Right lobe of liver (tissue), 6 donors: ENCODE measurements at regions not wholly inside any gene's neighbourhood (a gene's known extent, or its start where the extent isn't known, plus 50 kb on each side); places are given as distances from the start of the nearest gene placed in this dataset.

ENCODE experiments used
- ATAC-seq, 4 donors: fragments of 200-7000 bp; cut with Tn5 transposase; one replicate each; pipeline ENCODE4 v1.9.1; 2020; ENCODE audit warnings: mild to moderate bottlenecking in 4 of 4, moderate library complexity in 4 of 4
- DNase-seq, 3 donors: peaks; one replicate each; pipeline ENCODE4 v3.0.0-alpha.2; 2020
- H3K27ac ChIP-seq, 3 donors: fragments of 200-600 bp; one replicate each; pipeline ENCODE4 v1.8.0; 2022
- H3K27me3 ChIP-seq, 2 donors: fragments of 200-600 bp; one replicate each; pipeline ENCODE4 v1.8.0; 2022
- H3K36me3 ChIP-seq, 4 donors: fragments of 200-600 bp; sonication (generic) in 1 of 4; one replicate each; pipeline versions ENCODE4 v1.5.1 to v1.8.0; 2017 to 2022; ENCODE audit warnings: control low read depth in 1 of 4
- H3K4me1 ChIP-seq, 4 donors: fragments of 200-600 bp; sonication (generic) in 1 of 4; one replicate each; pipeline versions ENCODE4 v1.5.1 to v1.8.0; 2017 to 2022; ENCODE audit warnings: control low read depth in 1 of 4
- H3K4me3 ChIP-seq, 3 donors: fragments of 200-600 bp; one replicate each; pipeline ENCODE4 v1.8.0; 2022
- H3K9me3 ChIP-seq, 4 donors: fragments of 200-600 bp; sonication (generic) in 1 of 4; one replicate each; pipeline versions ENCODE4 v1.5.1 to v1.8.0; 2017 to 2022; ENCODE audit warnings: control low read depth in 1 of 4
- POLR2A ChIP-seq: fragments of 450-650 bp; IDR thresholded peaks from one replicate; pipeline ENCODE4 v1.6.1; 2017; ENCODE audit warnings: antibody characterized with exemption, mild to moderate bottlenecking
- WGBS: methylation state at CpG from one replicate; pipeline ENCODE4 v1.1.6; 2018; ENCODE audit warnings: low coverage, low lambda C conversion rate; ENCODE audit not compliant: insufficient coverage; ENCODE audit errors: missing lambda C conversion rate; 5-methylcytosine and 5-hydroxymethylcytosine counted together
- intact Hi-C, 2 donors: fragments of 100-400 bp; cut with DNase I; formaldehyde crosslinking; loops; one replicate each; pipeline versions ENCODE4 v1.11.2 to v1.14.1; 2022
- TF ChIP-seq, protein P1 (sequence below), 4 donors: fragments of 200-600 bp in 3 of 4; fragments of 450-650 bp in 1 of 4; IDR thresholded peaks; one replicate each; pipeline versions ENCODE4 v1.5.1 to v1.8.0; 2016 to 2022; ENCODE audit warnings: antibody characterized with exemption in 4 of 4, mild to moderate bottlenecking in 2 of 4
- donor health status: DM: no; HTN: yes; CAD: no.
- donor health status: DM: no; HTN: no; CAD: no.
- donor health status: DM: no; HTN: no; CAD: no.
- donor health status: DM: no; HTN: yes; CAD: no.
- donor health status: DM: no; HTN: yes; CAD: no.

DNA sequence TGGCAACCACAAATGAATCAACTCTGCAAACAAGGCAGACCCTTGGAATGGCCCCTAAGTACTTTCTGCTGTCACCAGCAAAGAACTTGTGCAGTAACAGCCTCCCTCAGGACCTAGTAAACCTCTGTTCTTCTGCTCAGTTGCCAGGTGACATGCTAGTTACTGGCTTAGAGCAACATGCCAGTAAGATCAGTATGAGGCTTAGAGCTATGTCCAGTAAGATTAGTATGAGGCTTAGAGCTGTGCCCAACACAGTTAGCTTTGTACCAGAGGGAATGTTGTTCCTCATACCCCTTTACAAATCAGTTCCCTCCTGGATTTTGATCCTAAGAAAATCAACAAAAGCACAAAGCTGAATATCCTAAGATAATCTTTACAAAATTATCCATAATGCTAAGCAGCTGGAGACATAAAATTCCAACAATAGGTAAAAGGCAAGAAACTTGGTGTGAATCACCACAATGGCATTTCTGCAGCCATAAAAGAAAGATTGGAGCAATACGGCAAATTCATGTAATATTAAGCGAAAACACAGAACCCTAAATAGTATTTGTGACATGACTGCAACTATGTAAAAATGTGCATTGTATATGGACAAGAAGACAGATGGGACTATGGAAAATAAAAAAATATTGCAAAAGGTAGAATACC is 107.3 kb upstream of the LPP start:
- 96% methylated on average over 2 of the region's 2 CpGs for WGBS
- no peaks in the 10 kb centered on the region for H3K36me3 ChIP-seq
- H3K27me3 ChIP-seq = no peaks in the 10 kb centered on the region
- TF ChIP-seq, protein P1, sequence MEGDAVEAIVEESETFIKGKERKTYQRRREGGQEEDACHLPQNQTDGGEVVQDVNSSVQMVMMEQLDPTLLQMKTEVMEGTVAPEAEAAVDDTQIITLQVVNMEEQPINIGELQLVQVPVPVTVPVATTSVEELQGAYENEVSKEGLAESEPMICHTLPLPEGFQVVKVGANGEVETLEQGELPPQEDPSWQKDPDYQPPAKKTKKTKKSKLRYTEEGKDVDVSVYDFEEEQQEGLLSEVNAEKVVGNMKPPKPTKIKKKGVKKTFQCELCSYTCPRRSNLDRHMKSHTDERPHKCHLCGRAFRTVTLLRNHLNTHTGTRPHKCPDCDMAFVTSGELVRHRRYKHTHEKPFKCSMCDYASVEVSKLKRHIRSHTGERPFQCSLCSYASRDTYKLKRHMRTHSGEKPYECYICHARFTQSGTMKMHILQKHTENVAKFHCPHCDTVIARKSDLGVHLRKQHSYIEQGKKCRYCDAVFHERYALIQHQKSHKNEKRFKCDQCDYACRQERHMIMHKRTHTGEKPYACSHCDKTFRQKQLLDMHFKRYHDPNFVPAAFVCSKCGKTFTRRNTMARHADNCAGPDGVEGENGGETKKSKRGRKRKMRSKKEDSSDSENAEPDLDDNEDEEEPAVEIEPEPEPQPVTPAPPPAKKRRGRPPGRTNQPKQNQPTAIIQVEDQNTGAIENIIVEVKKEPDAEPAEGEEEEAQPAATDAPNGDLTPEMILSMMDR (IDR thresholded peaks at IDR 0.05) = no peak
- no peak for TF ChIP-seq POLR2A
- no peak overlapping the region for H3K4me3 ChIP-seq
- no peak overlapping the region for H3K27ac ChIP-seq
- no peak for ATAC-seq
- no peak for DNase-seq
- H3K9me3 ChIP-seq = no peaks in the 10 kb centered on the region
- intact Hi-C loops = loop anchor here in 1 of 2 donors (10.0 kb wide), 1 partner anchor 238 kb away; no protein-coding TSS in a partner anchor
- no peaks in the 10 kb centered on the region for H3K4me1 ChIP-seq

DNA sequence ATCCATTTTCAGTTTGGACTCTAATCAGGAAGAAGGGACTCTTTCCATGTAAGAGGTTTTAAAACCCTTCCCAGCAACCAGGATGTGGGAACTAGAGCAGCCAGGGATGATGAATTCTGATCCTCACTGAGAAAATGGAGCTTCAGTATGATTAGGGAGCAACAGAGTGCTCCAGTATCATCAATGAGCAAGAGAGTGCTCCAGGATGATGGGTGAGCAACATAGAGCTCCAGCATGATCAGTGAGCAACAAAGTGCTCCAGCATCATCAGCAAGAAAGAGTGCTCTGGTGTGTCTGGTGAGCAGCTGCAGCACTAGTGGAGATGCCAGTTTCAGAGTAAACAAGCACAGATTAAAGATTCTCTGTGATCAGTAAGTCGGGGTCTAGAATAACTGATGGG is 106.4 kb upstream of the LPP start:
- TF ChIP-seq, protein P1 (IDR thresholded peaks at IDR 0.05) = no peak
- no peak for TF ChIP-seq POLR2A
- intact Hi-C loops = loop anchor here in 1 of 2 donors (10.0 kb wide), 1 partner anchor 237 kb away; no protein-coding TSS in a partner anchor
- DNase-seq (no peak), ATAC-seq (no peak)
- H3K36me3 ChIP-seq = no peaks in the 10 kb centered on the region
- H3K4me3 ChIP-seq = no peak overlapping the region
- H3K4me1 ChIP-seq = no peaks in the 10 kb centered on the region
- H3K9me3 ChIP-seq = no peaks in the 10 kb centered on the region
- 100% methylated on average over 1 of the region's 1 CpG for WGBS
- H3K27me3 ChIP-seq = no peaks in the 10 kb centered on the region
- H3K27ac ChIP-seq = no peak overlapping the region

GRCh38 chr3:188049606-188050530 is 104.1 kb upstream of the LPP start:
- TF ChIP-seq, protein P1 (IDR thresholded peaks at IDR 0.05) = no peak
- no peak for TF ChIP-seq POLR2A
- Histone ChIP-seq H3K4me3 (no peak overlapping the region), H3K27me3 (no peaks in the 10 kb centered on the region), H3K4me1 (no peaks in the 10 kb centered on the region), H3K36me3 (no peaks in the 10 kb centered on the region), H3K27ac (no peak overlapping the region), H3K9me3 (no peaks in the 10 kb centered on the region)
- intact Hi-C loops = loop anchor here in 1 of 2 donors (10.0 kb wide), 1 partner anchor 235 kb away; no protein-coding TSS in a partner anchor
- 64% methylated on average over 4 of the region's 10 CpGs for WGBS
- DNase-seq = no peak
- no peak for ATAC-seq

DNA sequence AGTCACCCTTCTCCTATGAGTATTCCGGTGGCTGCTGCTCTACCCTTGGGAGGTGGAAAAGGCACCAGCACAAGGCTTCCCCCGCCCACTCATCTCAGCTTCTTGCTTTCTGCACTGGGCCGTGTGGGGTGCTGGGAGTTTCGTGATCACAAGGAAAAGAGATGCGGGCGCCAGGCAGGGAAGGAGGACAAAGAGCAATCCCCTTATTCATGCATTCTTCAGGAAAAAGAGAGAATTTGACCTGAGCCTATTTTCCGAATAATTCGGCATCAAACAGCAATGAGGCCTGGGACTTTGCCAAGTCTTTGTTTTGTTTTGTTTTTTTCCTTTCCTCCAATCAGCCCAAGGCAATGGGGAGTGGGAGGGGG is 102.2 kb upstream of the LPP start:
- no peak overlapping the region for H3K27ac ChIP-seq
- intact Hi-C loops = no loop called here
- DNase-seq = no peak
- H3K9me3 ChIP-seq = no peaks in the 10 kb centered on the region
- peaks cover 0 to 8% (median 3%) of the 10 kb centered on the region in 4 donors for H3K4me1 ChIP-seq
- no peak for ATAC-seq
- no peak overlapping the region for H3K4me3 ChIP-seq
- WGBS = 91% methylated on average over 6 of the region's 8 CpGs
- TF ChIP-seq, protein P1 (IDR thresholded peaks at IDR 0.05) = no peak
- TF ChIP-seq POLR2A = no peak
- H3K27me3 ChIP-seq = no peaks in the 10 kb centered on the region
- no peaks in the 10 kb centered on the region for H3K36me3 ChIP-seq
